ENCODE measurements at regions not wholly inside any gene's neighbourhood (a gene's known extent, or its start where the extent isn't known, plus 50 kb on each side); places are given as distances from the start of the nearest gene placed in this dataset.
"Not testable (repeated sequence)": the region's sequence is repeated elsewhere in the genome, so short reads cannot be mapped to it uniquely, and the experiment has no call there.

GRCh38 chr11:98495601-98496000, 525.1 kb upstream of the CNTN5 start:
- DNase-seq: no peak

GRCh38 chr11:98507208-98507607, 513.5 kb upstream of the CNTN5 start:
- DNase-seq: no peak

- no peak for DNase-seq
Measured at GRCh38 chr11:98512938-98513337, 507.8 kb upstream of the CNTN5 start.

GRCh38 chr11:98531576-98531975, 489.2 kb upstream of the CNTN5 start:
- DNase-seq: no peak

GRCh38 chr11:98536023-98536422, 484.7 kb upstream of the CNTN5 start:
- DNase-seq: no peak

- DNase-seq: not testable (repeated sequence)
Measured at GRCh38 chr11:98538358-98538757, 482.4 kb upstream of the CNTN5 start.

- no peak for DNase-seq
Measured at GRCh38 chr11:98545544-98546175, 475.1 kb upstream of the CNTN5 start.

- DNase-seq: no peak
Measured at GRCh38 chr11:98549571-98549970, 471.2 kb upstream of the CNTN5 start.

- DNase-seq: no peak
Measured at GRCh38 chr11:98559961-98560360, 460.8 kb upstream of the CNTN5 start.

GRCh38 chr11:98561252-98561651, 459.5 kb upstream of the CNTN5 start:
- no peak for DNase-seq

- DNase-seq: no peak
Measured at GRCh38 chr11:98561877-98562395, 458.8 kb upstream of the CNTN5 start.

- no peak for DNase-seq
Measured at GRCh38 chr11:98564233-98564632, 456.5 kb upstream of the CNTN5 start.

- no peak for DNase-seq
Measured at GRCh38 chr11:98564881-98565280, 455.9 kb upstream of the CNTN5 start.

GRCh38 chr11:98565311-98565710, 455.4 kb upstream of the CNTN5 start:
- no peak for DNase-seq

GRCh38 chr11:98566978-98567377, 453.8 kb upstream of the CNTN5 start:
- no peak for DNase-seq

- DNase-seq: no peak
Measured at GRCh38 chr11:98568013-98568412, 452.7 kb upstream of the CNTN5 start.

GRCh38 chr11:98572941-98573340, 447.8 kb upstream of the CNTN5 start:
- no peak for DNase-seq

- no peak for DNase-seq
Measured at GRCh38 chr11:98587884-98588283, 432.9 kb upstream of the CNTN5 start.

- DNase-seq: no peak
Measured at GRCh38 chr11:98589967-98590366, 430.8 kb upstream of the CNTN5 start.

GRCh38 chr11:98600103-98600502, 420.6 kb upstream of the CNTN5 start:
- no peak for DNase-seq

- DNase-seq: no peak
Measured at GRCh38 chr11:98600786-98601773, 419.7 kb upstream of the CNTN5 start.

- DNase-seq: no peak
Measured at GRCh38 chr11:98616098-98616655, 404.6 kb upstream of the CNTN5 start.

- no peak for DNase-seq
Measured at GRCh38 chr11:98621767-98622166, 399.0 kb upstream of the CNTN5 start.

- DNase-seq: no peak
Measured at GRCh38 chr11:98625526-98625925, 395.2 kb upstream of the CNTN5 start.

Data from activated gamma-delta T cell (primary cell).